GM12875 (cell line): ENCODE measurements at regions not wholly inside any gene's neighbourhood (a gene's known extent, or its start where the extent isn't known, plus 50 kb on each side); places are given as distances from the start of the nearest gene placed in this dataset.
"Not testable (repeated sequence)": the region's sequence is repeated elsewhere in the genome, so short reads cannot be mapped to it uniquely, and the experiment has no call there.

Experiments used
- H3K4me3 ChIP-seq: one replicate; pipeline ENCODE4 v1.5.1; 2011; ENCODE audit warnings: low read depth, low read length, control low read depth
- TF ChIP-seq, protein P1 (sequence below): IDR thresholded peaks from 2 replicates; pipeline ENCODE4 v1.5.1; 2011; ENCODE audit warnings: low read depth, mild to moderate bottlenecking, control low read depth, inconsistent platforms, low read length, moderate library complexity, borderline replicate concordance; ENCODE audit not compliant: insufficient read depth

DNA sequence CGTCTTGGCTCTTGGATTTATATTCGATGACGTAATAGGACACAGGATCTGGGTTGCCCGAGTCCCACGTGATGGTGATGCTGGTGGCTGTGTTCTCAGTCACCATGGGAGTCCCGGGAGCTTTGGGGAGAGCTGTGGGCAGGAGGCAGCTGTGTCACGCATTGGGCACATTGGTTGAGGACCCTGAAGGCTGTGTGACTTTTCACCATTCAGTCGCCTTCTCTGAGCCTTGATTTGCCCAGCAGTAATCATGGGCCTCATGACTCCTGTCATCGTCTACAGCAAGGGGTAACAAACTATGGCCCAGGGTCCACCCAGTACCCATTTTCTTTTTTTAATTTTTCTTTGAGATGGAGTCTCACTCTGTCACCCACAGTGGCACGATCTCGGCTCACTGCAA, 96.3 kb downstream of the PTPRS start:
- TF ChIP-seq, protein P1, sequence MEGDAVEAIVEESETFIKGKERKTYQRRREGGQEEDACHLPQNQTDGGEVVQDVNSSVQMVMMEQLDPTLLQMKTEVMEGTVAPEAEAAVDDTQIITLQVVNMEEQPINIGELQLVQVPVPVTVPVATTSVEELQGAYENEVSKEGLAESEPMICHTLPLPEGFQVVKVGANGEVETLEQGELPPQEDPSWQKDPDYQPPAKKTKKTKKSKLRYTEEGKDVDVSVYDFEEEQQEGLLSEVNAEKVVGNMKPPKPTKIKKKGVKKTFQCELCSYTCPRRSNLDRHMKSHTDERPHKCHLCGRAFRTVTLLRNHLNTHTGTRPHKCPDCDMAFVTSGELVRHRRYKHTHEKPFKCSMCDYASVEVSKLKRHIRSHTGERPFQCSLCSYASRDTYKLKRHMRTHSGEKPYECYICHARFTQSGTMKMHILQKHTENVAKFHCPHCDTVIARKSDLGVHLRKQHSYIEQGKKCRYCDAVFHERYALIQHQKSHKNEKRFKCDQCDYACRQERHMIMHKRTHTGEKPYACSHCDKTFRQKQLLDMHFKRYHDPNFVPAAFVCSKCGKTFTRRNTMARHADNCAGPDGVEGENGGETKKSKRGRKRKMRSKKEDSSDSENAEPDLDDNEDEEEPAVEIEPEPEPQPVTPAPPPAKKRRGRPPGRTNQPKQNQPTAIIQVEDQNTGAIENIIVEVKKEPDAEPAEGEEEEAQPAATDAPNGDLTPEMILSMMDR: no peak
- H3K4me3 ChIP-seq: no peak overlapping the region

DNA sequence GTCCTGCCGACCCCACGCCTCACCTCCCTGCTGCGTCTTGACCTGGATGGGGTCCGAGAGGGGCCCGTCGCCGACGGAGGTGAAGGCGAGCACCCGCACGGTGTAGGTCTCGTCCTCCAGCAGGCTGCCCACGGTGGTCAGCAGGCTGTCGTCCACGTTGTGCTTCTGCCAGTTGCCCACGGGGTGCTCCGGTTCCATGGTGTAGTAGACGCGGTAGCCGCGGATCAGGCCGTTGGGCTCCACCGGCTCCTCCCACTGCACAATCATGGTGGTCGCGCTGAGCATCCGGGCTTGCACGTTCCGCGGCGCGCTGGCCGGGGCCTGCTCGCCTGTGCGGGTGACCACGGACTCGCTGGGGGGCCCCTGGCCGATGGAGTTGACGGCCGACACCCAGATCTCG, 96.7 kb downstream of the PTPRS start:
- TF ChIP-seq, protein P1: no peak
- no peak overlapping the region for H3K4me3 ChIP-seq

DNA sequence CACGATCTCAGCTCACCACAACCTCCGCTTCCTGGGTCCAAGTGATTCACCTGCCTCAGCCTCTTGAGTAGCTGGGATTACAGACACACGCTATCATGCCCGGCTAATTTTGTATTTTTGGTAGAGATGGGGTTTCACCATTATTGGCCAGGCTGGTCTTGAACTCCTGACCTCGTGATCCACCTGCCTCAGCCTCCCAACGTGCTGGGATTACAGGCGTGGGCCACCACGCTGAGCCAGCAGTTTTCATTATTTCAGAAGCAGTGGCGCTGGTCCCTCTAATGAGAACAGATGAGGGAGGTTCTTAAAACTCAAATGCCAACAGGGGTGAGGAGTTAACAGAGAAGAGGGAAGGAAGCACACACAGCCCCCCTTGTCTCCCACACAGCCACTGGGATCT, 98.7 kb downstream of the PTPRS start:
- H3K4me3 ChIP-seq: not testable (repeated sequence)

DNA sequence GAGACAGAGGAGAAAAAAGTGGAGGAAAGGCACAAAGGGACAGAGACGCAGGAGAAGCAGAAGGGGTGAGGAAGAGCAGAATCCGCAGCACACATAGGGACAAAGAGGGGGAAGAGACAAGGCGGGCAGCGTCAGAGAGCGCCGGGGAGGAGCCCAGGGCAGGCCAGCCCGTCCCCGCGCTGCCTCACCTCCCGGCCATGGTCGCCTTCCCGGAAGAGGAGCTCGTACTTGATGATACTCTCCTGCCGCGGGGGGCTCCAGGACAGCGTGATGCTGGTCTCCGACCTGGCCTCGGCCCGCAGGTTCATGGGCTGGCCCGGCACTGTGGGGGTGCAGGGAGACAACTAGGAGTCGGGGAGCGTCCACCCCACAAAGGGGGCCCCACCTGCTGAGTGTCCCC, 100.6 kb downstream of the PTPRS start:
- H3K4me3 ChIP-seq: no peak overlapping the region
- TF ChIP-seq, protein P1: no peak

DNA sequence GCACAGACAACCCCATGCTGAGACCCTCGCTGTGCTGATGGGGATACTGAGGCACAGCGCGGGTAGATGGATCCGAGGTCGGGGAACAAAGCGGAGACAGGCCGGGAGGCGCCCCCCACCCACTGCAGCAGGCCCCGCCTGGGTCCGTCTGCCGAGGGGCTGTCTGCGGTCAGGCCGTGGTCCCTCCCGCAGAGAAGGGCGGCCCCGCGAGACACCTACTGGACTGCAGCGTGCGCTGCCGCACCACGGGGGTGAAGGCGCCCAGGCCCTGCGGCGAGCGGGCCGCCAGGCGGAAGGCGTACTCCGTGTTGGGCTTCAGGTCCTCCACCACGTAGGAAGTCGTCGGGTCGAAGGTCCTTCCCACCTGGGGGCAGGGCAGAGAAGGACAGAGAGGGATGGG, 101.9 kb downstream of the PTPRS start:
- no peak overlapping the region for H3K4me3 ChIP-seq
- TF ChIP-seq, protein P1: no peak

DNA sequence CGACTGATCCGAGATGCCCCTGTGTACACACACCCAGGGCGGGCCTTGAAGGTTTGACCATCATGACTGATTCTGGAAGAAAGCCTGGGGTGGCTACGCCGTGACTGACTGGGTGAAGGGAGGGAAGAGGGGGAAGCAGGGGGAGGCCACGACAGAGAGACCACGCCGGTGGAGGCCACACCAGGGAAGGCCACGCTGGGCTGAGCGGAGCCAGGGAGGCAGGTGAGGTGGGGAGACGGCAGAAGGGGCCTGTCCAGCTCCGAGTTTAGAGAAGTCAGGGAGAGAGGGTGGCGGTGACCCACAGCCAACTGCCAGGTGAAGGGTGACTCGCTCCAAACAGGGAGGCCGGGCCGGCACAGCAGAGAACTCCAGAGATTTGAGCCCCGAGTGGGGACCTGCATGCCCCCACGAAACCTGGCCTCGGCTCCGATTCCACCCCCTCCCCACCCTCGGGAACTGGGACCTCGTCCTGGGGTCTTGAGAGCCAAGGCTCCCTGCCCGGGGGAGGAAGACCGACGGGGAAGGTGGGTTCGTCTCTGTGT, 102.6 kb downstream of the PTPRS start:
- TF ChIP-seq, protein P1: no peak
- H3K4me3 ChIP-seq: no peak overlapping the region

DNA sequence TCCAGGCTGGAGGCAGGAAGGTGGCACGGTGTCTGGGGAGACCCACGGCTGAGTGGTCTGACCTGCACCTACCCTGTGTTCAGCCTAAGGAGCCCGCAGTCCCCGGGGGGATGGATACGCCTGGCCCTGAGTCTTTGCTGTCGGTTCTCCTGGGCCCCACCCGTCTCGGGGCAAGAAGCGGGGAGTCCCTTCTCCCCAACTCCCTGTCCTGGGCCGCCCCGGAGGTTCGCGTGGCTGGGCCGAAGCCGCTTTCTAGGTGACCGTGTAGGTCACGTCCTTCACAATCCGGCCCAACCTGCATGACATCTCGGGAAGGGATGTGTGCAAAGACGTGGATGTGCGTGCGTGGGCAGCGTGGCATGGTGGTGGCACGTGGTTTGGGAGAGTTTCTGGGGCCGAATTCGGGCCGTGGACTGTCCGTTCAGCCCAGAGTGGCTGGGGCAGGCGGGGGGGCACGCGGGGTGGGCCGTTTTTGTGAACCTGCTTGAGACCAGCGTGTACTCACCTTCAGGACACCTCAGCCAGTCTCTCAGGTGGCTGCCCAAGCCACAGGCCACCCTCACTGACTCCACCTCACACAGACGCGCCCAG, 103.3 kb downstream of the PTPRS start:
- H3K4me3 ChIP-seq: no peak overlapping the region
- TF ChIP-seq, protein P1: no peak
